ENCODE measurements at regions not wholly inside any gene's neighbourhood (a gene's known extent, or its start where the extent isn't known, plus 50 kb on each side); places are given as distances from the start of the nearest gene placed in this dataset.

DNA sequence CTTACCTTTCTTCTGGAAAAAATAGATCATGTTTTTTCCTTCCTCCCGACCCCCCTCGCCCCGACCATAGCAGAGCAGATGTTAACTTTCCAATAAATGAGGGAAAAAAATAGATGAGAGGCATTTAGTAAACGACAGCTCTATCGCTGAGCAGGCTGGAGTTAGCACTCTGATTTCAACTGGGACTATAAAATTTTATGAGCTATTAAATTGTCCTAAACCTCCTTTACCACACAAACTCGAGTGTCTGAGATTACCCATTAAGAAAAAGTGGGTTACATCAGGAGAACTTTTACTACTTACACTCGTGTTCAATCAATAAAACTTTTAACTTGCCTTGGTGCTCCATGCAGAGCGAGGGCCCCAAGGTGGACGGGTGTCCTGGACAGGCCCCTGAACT is 59.8 kb upstream of the RNU6ATAC start:
- H3K27ac ChIP-seq: no peak overlapping the region
- no peak for TF ChIP-seq ZFX (IDR thresholded peaks at IDR 0.05; ENCODE audit: borderline replicate concordance)
- TF ChIP-seq, protein P1, sequence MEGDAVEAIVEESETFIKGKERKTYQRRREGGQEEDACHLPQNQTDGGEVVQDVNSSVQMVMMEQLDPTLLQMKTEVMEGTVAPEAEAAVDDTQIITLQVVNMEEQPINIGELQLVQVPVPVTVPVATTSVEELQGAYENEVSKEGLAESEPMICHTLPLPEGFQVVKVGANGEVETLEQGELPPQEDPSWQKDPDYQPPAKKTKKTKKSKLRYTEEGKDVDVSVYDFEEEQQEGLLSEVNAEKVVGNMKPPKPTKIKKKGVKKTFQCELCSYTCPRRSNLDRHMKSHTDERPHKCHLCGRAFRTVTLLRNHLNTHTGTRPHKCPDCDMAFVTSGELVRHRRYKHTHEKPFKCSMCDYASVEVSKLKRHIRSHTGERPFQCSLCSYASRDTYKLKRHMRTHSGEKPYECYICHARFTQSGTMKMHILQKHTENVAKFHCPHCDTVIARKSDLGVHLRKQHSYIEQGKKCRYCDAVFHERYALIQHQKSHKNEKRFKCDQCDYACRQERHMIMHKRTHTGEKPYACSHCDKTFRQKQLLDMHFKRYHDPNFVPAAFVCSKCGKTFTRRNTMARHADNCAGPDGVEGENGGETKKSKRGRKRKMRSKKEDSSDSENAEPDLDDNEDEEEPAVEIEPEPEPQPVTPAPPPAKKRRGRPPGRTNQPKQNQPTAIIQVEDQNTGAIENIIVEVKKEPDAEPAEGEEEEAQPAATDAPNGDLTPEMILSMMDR (IDR thresholded peaks at IDR 0.05): no peak

DNA sequence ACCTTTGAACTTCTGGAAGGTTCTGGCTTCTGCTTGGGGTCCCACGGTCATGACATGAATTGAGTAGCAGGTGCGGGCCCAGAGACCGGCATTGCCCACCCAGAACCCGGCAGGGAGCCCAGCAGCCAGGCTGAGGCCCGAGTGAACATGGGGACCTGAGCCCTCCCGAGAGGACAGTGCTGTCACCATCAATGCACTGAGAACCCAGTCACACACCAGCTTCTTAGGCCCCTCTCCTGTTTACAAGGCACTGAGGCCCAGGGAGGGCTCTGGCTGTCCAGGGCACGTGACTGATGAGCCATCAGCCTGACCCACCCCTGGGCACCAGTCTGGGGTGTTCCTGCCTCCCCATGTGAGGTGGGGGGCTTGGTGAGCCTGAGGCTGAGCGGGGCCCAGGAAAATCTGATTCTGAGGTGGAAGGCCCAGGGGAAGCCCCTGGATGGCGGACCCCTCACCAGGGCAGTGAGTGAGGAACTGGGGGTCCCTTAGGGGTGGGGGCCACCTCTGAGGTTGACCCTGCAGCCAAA is 60.3 kb upstream of the RNU6ATAC start:
- TF ChIP-seq, protein P1 (IDR thresholded peaks at IDR 0.05): no peak
- TF ChIP-seq ZFX (IDR thresholded peaks at IDR 0.05; ENCODE audit: borderline replicate concordance): no peak
- H3K27ac ChIP-seq: no peak overlapping the region

DNA sequence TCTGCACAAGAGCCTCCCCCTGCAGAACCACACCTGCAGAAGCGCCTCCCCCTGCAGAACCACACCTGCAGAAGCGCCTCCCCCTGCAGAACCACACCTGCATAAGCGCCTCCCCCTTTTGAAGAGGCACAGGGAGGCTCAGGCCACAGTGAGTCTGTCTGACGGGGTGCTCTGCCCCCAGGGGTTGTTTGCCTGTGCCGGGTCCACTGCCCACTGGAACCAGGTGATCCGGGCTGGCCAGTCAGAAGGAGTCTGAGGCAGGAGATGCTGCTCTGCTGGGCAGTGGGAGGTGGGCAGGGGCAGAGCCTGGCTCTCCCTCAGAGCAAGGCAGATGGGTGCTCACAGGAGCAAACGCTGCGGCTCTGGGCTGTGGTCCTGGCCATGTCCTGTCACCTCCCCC is 60.8 kb upstream of the RNU6ATAC start:
- no peak for TF ChIP-seq ZFX (IDR thresholded peaks at IDR 0.05; ENCODE audit: borderline replicate concordance)
- TF ChIP-seq, protein P1 (IDR thresholded peaks at IDR 0.05): no peak
- no peak overlapping the region for H3K27ac ChIP-seq

DNA sequence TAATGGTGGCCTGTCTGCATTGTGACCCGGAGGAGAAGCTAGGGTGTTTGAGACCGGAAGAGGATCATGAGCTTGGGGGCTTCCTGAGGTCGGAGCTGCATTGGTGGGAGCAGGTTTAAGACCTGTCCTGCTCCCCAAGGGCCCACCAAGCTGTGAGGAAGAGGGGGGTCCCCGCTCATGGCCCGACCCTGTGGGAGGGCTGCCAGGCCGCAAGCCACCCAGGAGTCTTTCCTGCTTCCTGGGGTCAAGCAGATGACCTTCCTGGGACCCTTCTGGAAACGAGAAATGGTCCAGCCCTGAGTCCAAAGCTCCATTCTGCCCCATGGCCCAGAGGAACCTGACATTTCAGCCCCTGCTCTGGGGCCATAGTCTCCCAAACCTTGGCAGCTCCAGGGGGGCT is 61.5 kb upstream of the RNU6ATAC start:
- no peak overlapping the region for H3K27ac ChIP-seq
- TF ChIP-seq, protein P1 (IDR thresholded peaks at IDR 0.05): no peak
- TF ChIP-seq ZFX (IDR thresholded peaks at IDR 0.05; ENCODE audit: borderline replicate concordance): no peak

DNA sequence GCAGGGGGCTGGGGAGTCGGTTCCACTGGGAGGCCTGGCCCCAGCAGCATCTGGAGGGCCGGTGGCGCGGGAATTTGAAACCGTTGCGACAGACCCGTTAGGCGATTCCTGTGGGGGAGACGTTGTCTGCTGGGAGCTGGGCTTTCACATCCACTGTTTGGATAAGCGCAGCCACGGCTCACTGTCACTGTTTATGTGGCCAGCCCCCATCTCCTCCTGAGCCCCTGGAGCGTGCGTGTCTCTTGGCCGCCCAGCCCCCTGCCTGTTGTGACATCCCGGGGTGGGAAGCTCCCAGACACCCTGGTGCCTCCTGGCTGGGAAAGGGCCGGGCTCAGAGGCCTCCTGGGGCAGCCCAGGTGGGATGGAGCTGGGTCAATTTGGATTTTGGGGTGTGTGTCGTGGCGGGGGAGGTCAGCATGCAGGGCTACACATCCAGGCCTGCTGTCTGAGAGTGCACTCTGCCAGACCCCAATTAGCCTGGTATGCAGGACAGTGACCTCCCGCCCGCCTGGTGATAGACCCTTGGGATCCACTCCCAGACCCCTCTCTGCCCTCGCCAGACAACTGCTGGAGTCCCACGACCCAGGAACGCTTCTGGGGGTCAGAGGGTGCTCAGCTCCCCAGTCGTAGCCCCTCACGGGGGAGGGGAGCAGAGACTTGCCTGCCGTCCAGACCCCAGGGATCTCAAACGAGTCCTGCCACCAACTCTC is 62.0 kb upstream of the RNU6ATAC start:
- H3K27ac ChIP-seq: no peak overlapping the region
- TF ChIP-seq, protein P1 (IDR thresholded peaks at IDR 0.05): no peak
- no peak for TF ChIP-seq ZFX (IDR thresholded peaks at IDR 0.05; ENCODE audit: borderline replicate concordance)

DNA sequence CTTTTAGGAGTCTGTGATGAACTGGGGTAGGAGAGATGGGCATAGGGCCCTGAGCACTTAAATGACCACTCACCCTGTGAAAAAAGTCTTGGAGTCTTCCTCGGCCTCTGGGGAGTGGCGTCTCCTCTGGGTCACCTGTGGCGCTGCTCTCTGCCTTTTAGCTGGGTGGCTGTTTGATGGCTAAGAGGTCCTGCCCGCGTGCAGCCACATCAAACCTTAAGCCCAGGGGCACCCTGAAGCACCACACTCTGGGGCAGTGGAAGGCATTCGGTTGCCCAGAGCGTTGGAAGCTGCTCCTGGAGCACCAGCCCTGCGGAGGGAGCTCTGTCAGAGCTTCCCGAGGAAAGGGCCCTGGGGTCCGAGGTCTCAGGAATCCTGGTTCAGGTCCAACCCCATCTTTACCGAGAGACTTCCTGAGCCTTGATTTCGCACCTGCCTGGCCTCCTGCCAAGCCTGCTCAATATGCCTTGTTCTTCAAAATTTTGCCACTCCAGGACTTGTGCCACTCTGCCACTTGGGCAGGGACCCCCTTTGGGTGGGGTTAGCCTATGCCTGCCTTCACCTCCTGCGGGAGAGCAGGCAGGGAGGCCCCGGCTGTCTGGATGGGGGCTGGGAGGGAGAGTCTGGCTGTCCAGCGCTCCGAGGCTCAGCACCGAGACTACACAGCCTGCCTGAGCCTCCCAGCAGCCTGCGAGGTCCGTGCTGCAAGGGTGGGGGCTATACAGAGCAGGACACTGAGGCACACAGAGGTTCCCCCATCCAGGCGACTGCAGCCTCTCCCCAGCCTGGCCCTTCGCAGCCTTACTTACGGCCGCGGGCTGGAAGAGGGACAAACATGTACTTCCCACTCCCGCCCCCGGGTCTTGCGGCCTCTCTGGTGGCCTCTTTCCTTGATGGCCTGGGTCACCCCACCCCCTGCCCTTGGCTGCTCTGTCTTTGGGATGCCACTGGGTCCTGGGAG is 63.4 kb upstream of the RNU6ATAC start:
- no peak for TF ChIP-seq ZFX (IDR thresholded peaks at IDR 0.05; ENCODE audit: borderline replicate concordance)
- TF ChIP-seq, protein P1 (IDR thresholded peaks at IDR 0.05): no peak
- H3K27ac ChIP-seq: no peak overlapping the region

All from 22Rv1 (cell line).